SK-N-MC (cell line): ENCODE measurements at regions not wholly inside any gene's neighbourhood (a gene's known extent, or its start where the extent isn't known, plus 50 kb on each side); places are given as distances from the start of the nearest gene placed in this dataset.

Experiments used
- EZH2 ChIP-seq: fragments of 200-600 bp; sonication (generic); IDR thresholded peaks from one replicate; pipeline ENCODE4 v1.6.1; 2017; ENCODE audit warnings: antibody characterized with exemption
- POLR2AphosphoS5 ChIP-seq: IDR thresholded peaks from 2 replicates; pipeline ENCODE4 v1.6.1; 2012; ENCODE audit warnings: mild to moderate bottlenecking, low read depth, low read length, borderline replicate concordance

DNA sequence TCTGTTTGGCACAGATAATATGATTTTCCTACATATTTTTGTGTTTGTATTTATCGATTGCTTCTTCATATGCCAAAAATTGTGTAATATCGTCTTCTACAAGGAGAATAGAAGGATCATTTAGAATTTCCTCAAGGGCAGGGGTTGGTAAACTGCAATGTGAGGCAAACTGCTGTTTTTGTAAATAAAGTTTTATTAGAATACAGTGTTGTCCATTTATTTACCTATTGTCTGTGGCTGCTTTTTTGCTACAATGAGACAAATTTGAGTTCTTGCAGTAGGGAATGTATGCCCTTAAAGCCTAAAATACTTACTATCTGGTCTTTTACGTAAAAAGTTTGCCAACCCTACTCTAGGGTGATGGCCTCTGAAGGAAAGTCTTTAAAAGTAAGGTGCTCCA, 509.5 kb downstream of the TMEM114 start:
- TF ChIP-seq EZH2 (no peak), POLR2AphosphoS5 (no peak)
